BLaER1 treated with 17β-estradiol and CSF1 and Interleukin-3, amounts not matched to agents 10 nM and 100 nM (cell line): ENCODE measurements at regions not wholly inside any gene's neighbourhood (a gene's known extent, or its start where the extent isn't known, plus 50 kb on each side); places are given as distances from the start of the nearest gene placed in this dataset.

Experiments used
- H3K27ac ChIP-seq, 11 experiments: shearing (Covaris generic); formaldehyde crosslinking; 2 replicates each; pipeline ENCODE4 v1.8.1; 2022
- H3K27me3 ChIP-seq, 11 experiments: shearing (Covaris generic); formaldehyde crosslinking; 2 replicates each; pipeline ENCODE4 v1.8.1; 2022
- H3K36me3 ChIP-seq, 11 experiments: shearing (Covaris generic); formaldehyde crosslinking; 2 replicates each; pipeline ENCODE4 v1.8.1; 2022
- H3K4me1 ChIP-seq, 10 experiments: shearing (Covaris generic); formaldehyde crosslinking; 2 replicates each; pipeline ENCODE4 v1.8.1; 2022
- H3K4me2 ChIP-seq, 11 experiments: shearing (Covaris generic); formaldehyde crosslinking; 2 replicates each; pipeline ENCODE4 v1.8.1; 2022
- H3K4me3 ChIP-seq, 10 experiments: shearing (Covaris generic); formaldehyde crosslinking; 2 replicates each; pipeline ENCODE4 v1.8.1; 2022
- H3K9ac ChIP-seq, 11 experiments: shearing (Covaris generic); formaldehyde crosslinking; 2 replicates each; pipeline ENCODE4 v1.8.1; 2022
- H3K9me3 ChIP-seq, 11 experiments: shearing (Covaris generic); formaldehyde crosslinking; replicated peaks in 1 of 11; 2 replicates each; pipeline ENCODE4 v1.8.1; 2022
- H4K20me1 ChIP-seq, 11 experiments: shearing (Covaris generic); formaldehyde crosslinking; 2 replicates each; pipeline ENCODE4 v1.8.1; 2022
- Cebpa-rat ChIP-seq, 11 experiments: shearing (Covaris generic); IDR thresholded peaks; 2 replicates each; pipeline ENCODE4 v1.8.1; 2022

GRCh38 chr10:4215485-4215884 is 430.5 kb upstream of the KLF6 start:
- H3K4me3 ChIP-seq, result no peak overlapping the region
- no peak overlapping the region for H3K9ac ChIP-seq
- no peaks in the 10 kb centered on the region for H3K36me3 ChIP-seq
- H3K27ac ChIP-seq, result no peak overlapping the region
- no peak overlapping the region for H3K4me2 ChIP-seq
- no peaks in the 10 kb centered on the region for H3K27me3 ChIP-seq
- H4K20me1 ChIP-seq, result no peaks in the 10 kb centered on the region
- H3K9me3 ChIP-seq, result 0 out of 22 replicates have a peak, but pooled peaks cover 0 to under 1% (median 0%) of the 10 kb centered on the region in 11 experiments
- H3K4me1 ChIP-seq, result peaks cover 0 to 7% (median 0%) of the 10 kb centered on the region in 10 experiments; a peak in 3 of 20 replicates
- TF ChIP-seq Cebpa-rat (IDR thresholded peaks at IDR 0.05), result no peak

- H3K4me2 ChIP-seq, result no peak overlapping the region
- no peak overlapping the region for H3K4me3 ChIP-seq
- no peaks in the 10 kb centered on the region for H3K36me3 ChIP-seq
- no peaks in the 10 kb centered on the region for H3K27me3 ChIP-seq
- peaks cover 0 to 6% (median 0%) of the 10 kb centered on the region in 10 experiments; a peak in 1 of 20 replicates for H3K4me1 ChIP-seq
- no peak for TF ChIP-seq Cebpa-rat (IDR thresholded peaks at IDR 0.05)
- no peaks in the 10 kb centered on the region for H3K9me3 ChIP-seq
- no peaks in the 10 kb centered on the region for H4K20me1 ChIP-seq
- H3K9ac ChIP-seq, result no peak overlapping the region
- H3K27ac ChIP-seq, result no peak overlapping the region
Measured at GRCh38 chr10:4214908-4215307, 429.9 kb upstream of the KLF6 start.

- Histone ChIP-seq H3K9me3 (no peaks in the 10 kb centered on the region), H3K9ac (no peak overlapping the region), H3K4me2 (no peak overlapping the region), H3K4me1 (peaks cover 0 to 6% (median 0%) of the 10 kb centered on the region in 10 experiments; a peak in 1 of 20 replicates), H3K27ac (no peak overlapping the region), H3K4me3 (no peak overlapping the region), H3K36me3 (no peaks in the 10 kb centered on the region), H4K20me1 (no peaks in the 10 kb centered on the region), H3K27me3 (no peaks in the 10 kb centered on the region)
- no peak for TF ChIP-seq Cebpa-rat (IDR thresholded peaks at IDR 0.05)
Measured at GRCh38 chr10:4213441-4213840, 428.4 kb upstream of the KLF6 start.

- Histone ChIP-seq H3K9ac (no peak overlapping the region), H3K9me3 (no peaks in the 10 kb centered on the region), H3K4me3 (no peak overlapping the region), H3K36me3 (no peaks in the 10 kb centered on the region), H3K27ac (no peak overlapping the region), H3K4me2 (no peak overlapping the region), H3K4me1 (peaks cover 0 to 6% (median 0%) of the 10 kb centered on the region in 10 experiments; a peak in 1 of 20 replicates), H4K20me1 (no peaks in the 10 kb centered on the region), H3K27me3 (no peaks in the 10 kb centered on the region)
- TF ChIP-seq Cebpa-rat (IDR thresholded peaks at IDR 0.05), result no peak
Measured at GRCh38 chr10:4212111-4212630, 427.2 kb upstream of the KLF6 start.

- H3K4me3 ChIP-seq, result no peak overlapping the region
- no peak overlapping the region for H3K27ac ChIP-seq
- H3K4me2 ChIP-seq, result no peak overlapping the region
- no peak for TF ChIP-seq Cebpa-rat (IDR thresholded peaks at IDR 0.05)
- peaks cover 0 to 6% (median 0%) of the 10 kb centered on the region in 11 experiments; a peak in 3 of 22 replicates for H3K9me3 ChIP-seq
- no peaks in the 10 kb centered on the region for H4K20me1 ChIP-seq
- no peak overlapping the region for H3K9ac ChIP-seq
- H3K4me1 ChIP-seq, result no peaks in the 10 kb centered on the region
- H3K27me3 ChIP-seq, result no peaks in the 10 kb centered on the region
- no peaks in the 10 kb centered on the region for H3K36me3 ChIP-seq
Measured at GRCh38 chr10:4208499-4208898, 423.5 kb upstream of the KLF6 start.

GRCh38 chr10:4205113-4205512 is 420.1 kb upstream of the KLF6 start:
- H3K4me2 ChIP-seq, result no peak overlapping the region
- no peaks in the 10 kb centered on the region for H3K36me3 ChIP-seq
- H3K9ac ChIP-seq, result no peak overlapping the region
- H3K27me3 ChIP-seq, result no peaks in the 10 kb centered on the region
- TF ChIP-seq Cebpa-rat (IDR thresholded peaks at IDR 0.05), result no peak
- no peaks in the 10 kb centered on the region for H3K4me1 ChIP-seq
- no peak overlapping the region for H3K4me3 ChIP-seq
- no peak overlapping the region for H3K27ac ChIP-seq
- H4K20me1 ChIP-seq, result no peaks in the 10 kb centered on the region
- H3K9me3 ChIP-seq, result peaks cover 0 to 6% (median 0%) of the 10 kb centered on the region in 11 experiments; a peak in 3 of 22 replicates

- Histone ChIP-seq H3K9me3 (peaks cover 0 to 6% (median 0%) of the 10 kb centered on the region in 11 experiments; a peak in 3 of 22 replicates), H4K20me1 (no peaks in the 10 kb centered on the region), H3K4me1 (peaks cover 0 to 2% (median 0%) of the 10 kb centered on the region in 10 experiments; a peak in 3 of 20 replicates), H3K4me2 (no peak overlapping the region), H3K9ac (no peak overlapping the region), H3K27ac (no peak overlapping the region), H3K4me3 (no peak overlapping the region), H3K36me3 (no peaks in the 10 kb centered on the region), H3K27me3 (no peaks in the 10 kb centered on the region)
- TF ChIP-seq Cebpa-rat (IDR thresholded peaks at IDR 0.05), result no peak
Measured at GRCh38 chr10:4202938-4203337, 417.9 kb upstream of the KLF6 start.

GRCh38 chr10:4201866-4202825 is 417.1 kb upstream of the KLF6 start:
- H3K36me3 ChIP-seq, result no peaks in the 10 kb centered on the region
- peaks cover 0 to 10% (median 2%) of the 10 kb centered on the region in 10 experiments; a peak in 10 of 20 replicates for H3K4me1 ChIP-seq
- H3K9ac ChIP-seq, result no peak overlapping the region
- H3K9me3 ChIP-seq, result peaks cover 0 to 6% (median 0%) of the 10 kb centered on the region in 11 experiments; a peak in 3 of 22 replicates
- H3K27ac ChIP-seq, result no peak overlapping the region; a peak in 1 of 22 replicates
- H4K20me1 ChIP-seq, result no peaks in the 10 kb centered on the region
- H3K4me2 ChIP-seq, result no peak overlapping the region
- no peak overlapping the region for H3K4me3 ChIP-seq
- no peaks in the 10 kb centered on the region for H3K27me3 ChIP-seq
- TF ChIP-seq Cebpa-rat (IDR thresholded peaks at IDR 0.05), result peak in 1 of 11 experiments; percentile 16; a peak in 1 of 22 replicates

GRCh38 chr10:4199196-4199595 is 414.2 kb upstream of the KLF6 start:
- Histone ChIP-seq H3K27ac (no peak overlapping the region), H3K27me3 (no peaks in the 10 kb centered on the region), H3K4me2 (no peak overlapping the region), H3K9me3 (0 out of 22 replicates have a peak, but pooled peaks cover 0 to 6% (median 0%) of the 10 kb centered on the region in 11 experiments), H3K36me3 (no peaks in the 10 kb centered on the region), H4K20me1 (no peaks in the 10 kb centered on the region), H3K4me1 (peaks cover 4 to 19% (median 9%) of the 10 kb centered on the region in 10 experiments; a peak in 10 of 20 replicates), H3K9ac (no peak overlapping the region), H3K4me3 (no peak overlapping the region)
- TF ChIP-seq Cebpa-rat (IDR thresholded peaks at IDR 0.05), result no peak
